ENCODE measurements at regions not wholly inside any gene's neighbourhood (a gene's known extent, or its start where the extent isn't known, plus 50 kb on each side); places are given as distances from the start of the nearest gene placed in this dataset.

DNA sequence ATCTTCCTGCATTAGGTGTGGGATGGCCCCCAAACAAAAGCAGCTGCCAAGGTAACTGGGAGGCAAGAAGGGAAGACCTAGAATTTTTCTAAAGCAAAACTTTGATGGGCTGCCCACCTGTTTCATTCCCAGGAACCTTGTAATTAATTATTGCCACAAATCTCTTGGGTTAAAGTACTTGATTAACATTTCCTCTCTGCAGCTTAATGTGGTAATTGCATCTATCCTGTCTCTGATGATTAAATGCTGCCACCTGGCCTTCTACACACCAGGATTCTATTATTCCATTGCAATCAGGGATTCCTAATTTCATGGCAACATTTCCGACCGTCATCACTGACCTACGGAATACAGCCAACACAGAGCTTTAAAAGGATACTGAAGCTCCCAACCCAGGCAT lies 68.3 kb upstream of the RC3H1 start:
- no peak for TF ChIP-seq FIP1L1 (IDR thresholded peaks at IDR 0.05; ENCODE audit: low read depth, low read length, poor library complexity, severe bottlenecking)
- TF ChIP-seq, protein P1, sequence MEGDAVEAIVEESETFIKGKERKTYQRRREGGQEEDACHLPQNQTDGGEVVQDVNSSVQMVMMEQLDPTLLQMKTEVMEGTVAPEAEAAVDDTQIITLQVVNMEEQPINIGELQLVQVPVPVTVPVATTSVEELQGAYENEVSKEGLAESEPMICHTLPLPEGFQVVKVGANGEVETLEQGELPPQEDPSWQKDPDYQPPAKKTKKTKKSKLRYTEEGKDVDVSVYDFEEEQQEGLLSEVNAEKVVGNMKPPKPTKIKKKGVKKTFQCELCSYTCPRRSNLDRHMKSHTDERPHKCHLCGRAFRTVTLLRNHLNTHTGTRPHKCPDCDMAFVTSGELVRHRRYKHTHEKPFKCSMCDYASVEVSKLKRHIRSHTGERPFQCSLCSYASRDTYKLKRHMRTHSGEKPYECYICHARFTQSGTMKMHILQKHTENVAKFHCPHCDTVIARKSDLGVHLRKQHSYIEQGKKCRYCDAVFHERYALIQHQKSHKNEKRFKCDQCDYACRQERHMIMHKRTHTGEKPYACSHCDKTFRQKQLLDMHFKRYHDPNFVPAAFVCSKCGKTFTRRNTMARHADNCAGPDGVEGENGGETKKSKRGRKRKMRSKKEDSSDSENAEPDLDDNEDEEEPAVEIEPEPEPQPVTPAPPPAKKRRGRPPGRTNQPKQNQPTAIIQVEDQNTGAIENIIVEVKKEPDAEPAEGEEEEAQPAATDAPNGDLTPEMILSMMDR (IDR thresholded peaks at IDR 0.05 in 2 of 3, conservative IDR thresholded peaks at IDR 0.05 in 1 of 3; ENCODE audit: insufficient read depth in 2 of 3, low read depth in 1 of 3, low read length in 3 of 3), result no peak
- no peak for TF ChIP-seq GABPA (tag; conservative IDR thresholded peaks at IDR 0.05; ENCODE audit: low read depth)
- no peak for TF ChIP-seq ZBTB1 (CRISPR knock-in tag; IDR thresholded peaks at IDR 0.05; ENCODE audit: borderline replicate concordance, low read depth)
- TF ChIP-seq, protein P2, sequence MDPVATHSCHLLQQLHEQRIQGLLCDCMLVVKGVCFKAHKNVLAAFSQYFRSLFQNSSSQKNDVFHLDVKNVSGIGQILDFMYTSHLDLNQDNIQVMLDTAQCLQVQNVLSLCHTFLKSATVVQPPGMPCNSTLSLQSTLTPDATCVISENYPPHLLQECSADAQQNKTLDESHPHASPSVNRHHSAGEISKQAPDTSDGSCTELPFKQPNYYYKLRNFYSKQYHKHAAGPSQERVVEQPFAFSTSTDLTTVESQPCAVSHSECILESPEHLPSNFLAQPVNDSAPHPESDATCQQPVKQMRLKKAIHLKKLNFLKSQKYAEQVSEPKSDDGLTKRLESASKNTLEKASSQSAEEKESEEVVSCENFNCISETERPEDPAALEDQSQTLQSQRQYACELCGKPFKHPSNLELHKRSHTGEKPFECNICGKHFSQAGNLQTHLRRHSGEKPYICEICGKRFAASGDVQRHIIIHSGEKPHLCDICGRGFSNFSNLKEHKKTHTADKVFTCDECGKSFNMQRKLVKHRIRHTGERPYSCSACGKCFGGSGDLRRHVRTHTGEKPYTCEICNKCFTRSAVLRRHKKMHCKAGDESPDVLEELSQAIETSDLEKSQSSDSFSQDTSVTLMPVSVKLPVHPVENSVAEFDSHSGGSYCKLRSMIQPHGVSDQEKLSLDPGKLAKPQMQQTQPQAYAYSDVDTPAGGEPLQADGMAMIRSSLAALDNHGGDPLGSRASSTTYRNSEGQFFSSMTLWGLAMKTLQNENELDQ (CRISPR knock-in tag; IDR thresholded peaks at IDR 0.05; ENCODE audit: borderline replicate concordance), result no peak
- TF ChIP-seq, protein P3, sequence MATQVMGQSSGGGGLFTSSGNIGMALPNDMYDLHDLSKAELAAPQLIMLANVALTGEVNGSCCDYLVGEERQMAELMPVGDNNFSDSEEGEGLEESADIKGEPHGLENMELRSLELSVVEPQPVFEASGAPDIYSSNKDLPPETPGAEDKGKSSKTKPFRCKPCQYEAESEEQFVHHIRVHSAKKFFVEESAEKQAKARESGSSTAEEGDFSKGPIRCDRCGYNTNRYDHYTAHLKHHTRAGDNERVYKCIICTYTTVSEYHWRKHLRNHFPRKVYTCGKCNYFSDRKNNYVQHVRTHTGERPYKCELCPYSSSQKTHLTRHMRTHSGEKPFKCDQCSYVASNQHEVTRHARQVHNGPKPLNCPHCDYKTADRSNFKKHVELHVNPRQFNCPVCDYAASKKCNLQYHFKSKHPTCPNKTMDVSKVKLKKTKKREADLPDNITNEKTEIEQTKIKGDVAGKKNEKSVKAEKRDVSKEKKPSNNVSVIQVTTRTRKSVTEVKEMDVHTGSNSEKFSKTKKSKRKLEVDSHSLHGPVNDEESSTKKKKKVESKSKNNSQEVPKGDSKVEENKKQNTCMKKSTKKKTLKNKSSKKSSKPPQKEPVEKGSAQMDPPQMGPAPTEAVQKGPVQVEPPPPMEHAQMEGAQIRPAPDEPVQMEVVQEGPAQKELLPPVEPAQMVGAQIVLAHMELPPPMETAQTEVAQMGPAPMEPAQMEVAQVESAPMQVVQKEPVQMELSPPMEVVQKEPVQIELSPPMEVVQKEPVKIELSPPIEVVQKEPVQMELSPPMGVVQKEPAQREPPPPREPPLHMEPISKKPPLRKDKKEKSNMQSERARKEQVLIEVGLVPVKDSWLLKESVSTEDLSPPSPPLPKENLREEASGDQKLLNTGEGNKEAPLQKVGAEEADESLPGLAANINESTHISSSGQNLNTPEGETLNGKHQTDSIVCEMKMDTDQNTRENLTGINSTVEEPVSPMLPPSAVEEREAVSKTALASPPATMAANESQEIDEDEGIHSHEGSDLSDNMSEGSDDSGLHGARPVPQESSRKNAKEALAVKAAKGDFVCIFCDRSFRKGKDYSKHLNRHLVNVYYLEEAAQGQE (IDR thresholded peaks at IDR 0.05; ENCODE audit: borderline replicate concordance), result no peak
- TF ChIP-seq, protein P3 (CRISPR knock-in tag; IDR thresholded peaks at IDR 0.05; ENCODE audit: low read depth), result no peak
- TF ChIP-seq CREBBP (IDR thresholded peaks at IDR 0.05; ENCODE audit: low read depth, low read length), result no peak
- TF ChIP-seq, protein P4, sequence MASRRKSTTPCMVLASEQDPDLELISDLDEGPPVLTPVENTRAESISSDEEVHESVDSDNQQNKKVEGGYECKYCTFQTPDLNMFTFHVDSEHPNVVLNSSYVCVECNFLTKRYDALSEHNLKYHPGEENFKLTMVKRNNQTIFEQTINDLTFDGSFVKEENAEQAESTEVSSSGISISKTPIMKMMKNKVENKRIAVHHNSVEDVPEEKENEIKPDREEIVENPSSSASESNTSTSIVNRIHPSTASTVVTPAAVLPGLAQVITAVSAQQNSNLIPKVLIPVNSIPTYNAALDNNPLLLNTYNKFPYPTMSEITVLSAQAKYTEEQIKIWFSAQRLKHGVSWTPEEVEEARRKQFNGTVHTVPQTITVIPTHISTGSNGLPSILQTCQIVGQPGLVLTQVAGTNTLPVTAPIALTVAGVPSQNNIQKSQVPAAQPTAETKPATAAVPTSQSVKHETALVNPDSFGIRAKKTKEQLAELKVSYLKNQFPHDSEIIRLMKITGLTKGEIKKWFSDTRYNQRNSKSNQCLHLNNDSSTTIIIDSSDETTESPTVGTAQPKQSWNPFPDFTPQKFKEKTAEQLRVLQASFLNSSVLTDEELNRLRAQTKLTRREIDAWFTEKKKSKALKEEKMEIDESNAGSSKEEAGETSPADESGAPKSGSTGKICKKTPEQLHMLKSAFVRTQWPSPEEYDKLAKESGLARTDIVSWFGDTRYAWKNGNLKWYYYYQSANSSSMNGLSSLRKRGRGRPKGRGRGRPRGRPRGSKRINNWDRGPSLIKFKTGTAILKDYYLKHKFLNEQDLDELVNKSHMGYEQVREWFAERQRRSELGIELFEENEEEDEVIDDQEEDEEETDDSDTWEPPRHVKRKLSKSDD (conservative IDR thresholded peaks at IDR 0.05; ENCODE audit: low read length), result no peak
- TF ChIP-seq JUN (IDR thresholded peaks at IDR 0.05; ENCODE audit: borderline replicate concordance, low read depth, low read length), result no peak
- TF ChIP-seq JUN (CRISPR knock-in tag; IDR thresholded peaks at IDR 0.05; ENCODE audit: borderline replicate concordance), result no peak
- TF ChIP-seq, protein P5, sequence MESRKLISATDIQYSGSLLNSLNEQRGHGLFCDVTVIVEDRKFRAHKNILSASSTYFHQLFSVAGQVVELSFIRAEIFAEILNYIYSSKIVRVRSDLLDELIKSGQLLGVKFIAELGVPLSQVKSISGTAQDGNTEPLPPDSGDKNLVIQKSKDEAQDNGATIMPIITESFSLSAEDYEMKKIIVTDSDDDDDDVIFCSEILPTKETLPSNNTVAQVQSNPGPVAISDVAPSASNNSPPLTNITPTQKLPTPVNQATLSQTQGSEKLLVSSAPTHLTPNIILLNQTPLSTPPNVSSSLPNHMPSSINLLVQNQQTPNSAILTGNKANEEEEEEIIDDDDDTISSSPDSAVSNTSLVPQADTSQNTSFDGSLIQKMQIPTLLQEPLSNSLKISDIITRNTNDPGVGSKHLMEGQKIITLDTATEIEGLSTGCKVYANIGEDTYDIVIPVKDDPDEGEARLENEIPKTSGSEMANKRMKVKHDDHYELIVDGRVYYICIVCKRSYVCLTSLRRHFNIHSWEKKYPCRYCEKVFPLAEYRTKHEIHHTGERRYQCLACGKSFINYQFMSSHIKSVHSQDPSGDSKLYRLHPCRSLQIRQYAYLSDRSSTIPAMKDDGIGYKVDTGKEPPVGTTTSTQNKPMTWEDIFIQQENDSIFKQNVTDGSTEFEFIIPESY (CRISPR knock-in tag; IDR thresholded peaks at IDR 0.05), result no peak
